Panc1 (cell line): ENCODE measurements at regions not wholly inside any gene's neighbourhood (a gene's known extent, or its start where the extent isn't known, plus 50 kb on each side); places are given as distances from the start of the nearest gene placed in this dataset.

Experiments used
- SIN3A ChIP-seq: IDR thresholded peaks from 2 replicates; pipeline ENCODE4 v1.6.1; 2012; ENCODE audit warnings: low read depth, mild to moderate bottlenecking, low read length, moderate library complexity, borderline replicate concordance; ENCODE audit not compliant: insufficient read depth
- TF ChIP-seq, protein P1 (sequence below): fragments of 450-650 bp; IDR thresholded peaks from 2 replicates; pipeline ENCODE4 v1.5.1; 2017; ENCODE audit warnings: mild to moderate bottlenecking
- TF ChIP-seq, protein P2 (sequence below), 2 experiments: IDR thresholded peaks; 2 replicates each; pipeline ENCODE4 v1.6.1; 2011 to 2012; ENCODE audit warnings: low read depth in 2 of 2, control low read depth in 1 of 2, low read length in 1 of 2, mild to moderate bottlenecking in 1 of 2, moderate library complexity in 1 of 2; ENCODE audit not compliant: insufficient read depth in 1 of 2

DNA sequence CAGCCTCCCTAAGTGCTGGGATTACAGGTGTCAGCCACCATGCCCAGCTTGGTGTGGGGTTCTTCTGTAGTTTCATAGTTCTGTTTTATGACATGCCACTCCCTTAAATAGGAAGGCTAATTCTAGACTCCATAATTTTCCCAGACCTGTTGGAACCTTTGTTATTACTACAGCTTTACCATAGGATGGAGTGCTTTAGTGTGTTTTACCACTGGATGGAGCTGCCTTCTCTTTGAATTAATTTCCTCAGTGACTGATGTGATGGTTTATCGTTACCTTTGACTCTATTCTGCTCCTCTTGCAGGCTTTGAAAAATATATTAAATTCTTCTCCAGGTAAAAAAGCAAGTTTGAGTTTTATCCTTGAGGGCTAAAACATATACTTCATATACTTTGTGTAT, 84.6 kb upstream of the NEK7 start:
- TF ChIP-seq SIN3A = no peak
- TF ChIP-seq, protein P1, sequence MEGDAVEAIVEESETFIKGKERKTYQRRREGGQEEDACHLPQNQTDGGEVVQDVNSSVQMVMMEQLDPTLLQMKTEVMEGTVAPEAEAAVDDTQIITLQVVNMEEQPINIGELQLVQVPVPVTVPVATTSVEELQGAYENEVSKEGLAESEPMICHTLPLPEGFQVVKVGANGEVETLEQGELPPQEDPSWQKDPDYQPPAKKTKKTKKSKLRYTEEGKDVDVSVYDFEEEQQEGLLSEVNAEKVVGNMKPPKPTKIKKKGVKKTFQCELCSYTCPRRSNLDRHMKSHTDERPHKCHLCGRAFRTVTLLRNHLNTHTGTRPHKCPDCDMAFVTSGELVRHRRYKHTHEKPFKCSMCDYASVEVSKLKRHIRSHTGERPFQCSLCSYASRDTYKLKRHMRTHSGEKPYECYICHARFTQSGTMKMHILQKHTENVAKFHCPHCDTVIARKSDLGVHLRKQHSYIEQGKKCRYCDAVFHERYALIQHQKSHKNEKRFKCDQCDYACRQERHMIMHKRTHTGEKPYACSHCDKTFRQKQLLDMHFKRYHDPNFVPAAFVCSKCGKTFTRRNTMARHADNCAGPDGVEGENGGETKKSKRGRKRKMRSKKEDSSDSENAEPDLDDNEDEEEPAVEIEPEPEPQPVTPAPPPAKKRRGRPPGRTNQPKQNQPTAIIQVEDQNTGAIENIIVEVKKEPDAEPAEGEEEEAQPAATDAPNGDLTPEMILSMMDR = peak; percentile 43
- TF ChIP-seq, protein P2, sequence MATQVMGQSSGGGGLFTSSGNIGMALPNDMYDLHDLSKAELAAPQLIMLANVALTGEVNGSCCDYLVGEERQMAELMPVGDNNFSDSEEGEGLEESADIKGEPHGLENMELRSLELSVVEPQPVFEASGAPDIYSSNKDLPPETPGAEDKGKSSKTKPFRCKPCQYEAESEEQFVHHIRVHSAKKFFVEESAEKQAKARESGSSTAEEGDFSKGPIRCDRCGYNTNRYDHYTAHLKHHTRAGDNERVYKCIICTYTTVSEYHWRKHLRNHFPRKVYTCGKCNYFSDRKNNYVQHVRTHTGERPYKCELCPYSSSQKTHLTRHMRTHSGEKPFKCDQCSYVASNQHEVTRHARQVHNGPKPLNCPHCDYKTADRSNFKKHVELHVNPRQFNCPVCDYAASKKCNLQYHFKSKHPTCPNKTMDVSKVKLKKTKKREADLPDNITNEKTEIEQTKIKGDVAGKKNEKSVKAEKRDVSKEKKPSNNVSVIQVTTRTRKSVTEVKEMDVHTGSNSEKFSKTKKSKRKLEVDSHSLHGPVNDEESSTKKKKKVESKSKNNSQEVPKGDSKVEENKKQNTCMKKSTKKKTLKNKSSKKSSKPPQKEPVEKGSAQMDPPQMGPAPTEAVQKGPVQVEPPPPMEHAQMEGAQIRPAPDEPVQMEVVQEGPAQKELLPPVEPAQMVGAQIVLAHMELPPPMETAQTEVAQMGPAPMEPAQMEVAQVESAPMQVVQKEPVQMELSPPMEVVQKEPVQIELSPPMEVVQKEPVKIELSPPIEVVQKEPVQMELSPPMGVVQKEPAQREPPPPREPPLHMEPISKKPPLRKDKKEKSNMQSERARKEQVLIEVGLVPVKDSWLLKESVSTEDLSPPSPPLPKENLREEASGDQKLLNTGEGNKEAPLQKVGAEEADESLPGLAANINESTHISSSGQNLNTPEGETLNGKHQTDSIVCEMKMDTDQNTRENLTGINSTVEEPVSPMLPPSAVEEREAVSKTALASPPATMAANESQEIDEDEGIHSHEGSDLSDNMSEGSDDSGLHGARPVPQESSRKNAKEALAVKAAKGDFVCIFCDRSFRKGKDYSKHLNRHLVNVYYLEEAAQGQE (IDR thresholded peaks at IDR 0.05; ENCODE audit: insufficient read depth in 1 of 2, low read depth in 2 of 2, low read length in 1 of 2) = no peak
